GM23338 (cell line): ENCODE measurements at regions not wholly inside any gene's neighbourhood (a gene's known extent, or its start where the extent isn't known, plus 50 kb on each side); places are given as distances from the start of the nearest gene placed in this dataset.

Experiments used
- ATAC-seq: fragments of 200-7000 bp; cut with Tn5 transposase; 3 replicates; pipeline ENCODE4 v1.9.1; 2020
- DNase-seq: peaks from one replicate; pipeline ENCODE4 v3.0.0-alpha.2; 2015; ENCODE audit warnings: low spot score
- H2AFZ ChIP-seq: fragments of 200-600 bp; sonication (generic); 2 replicates; pipeline ENCODE4 v1.8.0; 2016; ENCODE audit warnings: antibody characterized with exemption, mild to moderate bottlenecking, moderate library complexity
- H3F3A ChIP-seq: fragments of 200-600 bp; sonication (generic); replicated peaks from 2 replicates; pipeline ENCODE4 v1.8.0; 2017; ENCODE audit warnings: antibody characterized with exemption, mixed run types, low read depth
- H3K27ac ChIP-seq: fragments of 200-600 bp; sonication (generic); 2 replicates; pipeline ENCODE4 v1.6.1; 2016; ENCODE audit warnings: low read depth
- H3K27me3 ChIP-seq: fragments of 200-600 bp; sonication (generic); 2 replicates; pipeline ENCODE4 v1.8.0; 2016; ENCODE audit warnings: mild to moderate bottlenecking, mixed run types, moderate library complexity; ENCODE audit not compliant: insufficient read depth
- H3K36me3 ChIP-seq: fragments of 200-600 bp; sonication (generic); 2 replicates; pipeline ENCODE4 v1.8.0; 2016; ENCODE audit warnings: mild to moderate bottlenecking; ENCODE audit not compliant: insufficient read depth
- H3K4me1 ChIP-seq: fragments of 200-600 bp; sonication (generic); 2 replicates; pipeline ENCODE4 v1.8.0; 2016; ENCODE audit warnings: mild to moderate bottlenecking, moderate library complexity; ENCODE audit not compliant: insufficient read depth
- H3K4me2 ChIP-seq: fragments of 200-600 bp; sonication (generic); 2 replicates; pipeline ENCODE4 v1.7.1; 2017; ENCODE audit warnings: mixed run types
- H3K4me3 ChIP-seq: fragments of 200-600 bp; sonication (generic); 2 replicates; pipeline ENCODE4 v1.6.1; 2016; ENCODE audit warnings: mixed run types
- H3K79me2 ChIP-seq: fragments of 200-600 bp; sonication (generic); replicated peaks from 2 replicates; pipeline ENCODE4 v1.8.0; 2017; ENCODE audit warnings: mild to moderate bottlenecking; ENCODE audit not compliant: insufficient read depth
- H3K9me2 ChIP-seq: fragments of 200-600 bp; sonication (generic); 2 replicates; pipeline ENCODE4 v1.8.0; 2017; ENCODE audit not compliant: insufficient read depth
- H4K20me1 ChIP-seq: fragments of 200-600 bp; sonication (generic); replicated peaks from 2 replicates; pipeline ENCODE4 v1.8.0; 2017; ENCODE audit warnings: mild to moderate bottlenecking; ENCODE audit not compliant: insufficient read depth
- H3K27ac Mint-ChIP-seq: 2 replicates; pipeline ENCODE4 v1.8.0; 2020; ENCODE audit warnings: inconsistent platforms, mild to moderate bottlenecking, moderate library complexity, mixed read lengths
- H3K27me3 Mint-ChIP-seq: 3 replicates; pipeline ENCODE4 v1.8.0; 2022; ENCODE audit warnings: low read depth, mild to moderate bottlenecking, moderate library complexity, mixed read lengths, inconsistent platforms; ENCODE audit not compliant: insufficient read depth, poor library complexity
- H3K36me3 Mint-ChIP-seq: 3 replicates; pipeline ENCODE4 v1.8.0; 2021; ENCODE audit warnings: low read depth, mild to moderate bottlenecking, inconsistent platforms, moderate library complexity, mixed read lengths
- H3K4me1 Mint-ChIP-seq: 3 replicates; pipeline ENCODE4 v1.8.0; 2020; ENCODE audit warnings: mild to moderate bottlenecking, inconsistent platforms, mixed read lengths
- H3K4me3 Mint-ChIP-seq: 3 replicates; pipeline ENCODE4 v1.8.0; 2021; ENCODE audit warnings: moderate library complexity, mild to moderate bottlenecking, inconsistent platforms, mixed read lengths
- H3K9me3 Mint-ChIP-seq: 3 replicates; pipeline ENCODE4 v1.8.0; 2020; ENCODE audit warnings: moderate library complexity, mild to moderate bottlenecking, inconsistent platforms, mixed read lengths
- CREB1 ChIP-seq: fragments of 250-450 bp; sonication (Bioruptor Pico); IDR thresholded peaks from 2 replicates; pipeline ENCODE4 v1.5.0; 2020; ENCODE audit warnings: low read depth, mild to moderate bottlenecking, moderate library complexity
- CTCF ChIP-seq, 2 experiments: fragments of 200-600 bp in 1 of 2; sonication (generic) in 1 of 2; conservative IDR thresholded peaks; 2 replicates each; pipeline versions ENCODE4 v1.5.1 to v1.6.1; 2016 to 2017; ENCODE audit warnings: antibody characterized with exemption in 2 of 2, low read depth in 2 of 2, mild to moderate bottlenecking in 2 of 2, moderate library complexity in 1 of 2
- ETS1 ChIP-seq: IDR thresholded peaks from 2 replicates; pipeline ENCODE4 v1.6.1; 2016; ENCODE audit warnings: antibody characterized with exemption
- EZH2 ChIP-seq: fragments of 200-600 bp; sonication (generic); IDR thresholded peaks from one replicate; pipeline ENCODE4 v1.8.0; 2017; ENCODE audit warnings: antibody characterized with exemption, mild to moderate bottlenecking, low read depth; ENCODE audit not compliant: unreplicated experiment
- EZH2phosphoT487 ChIP-seq: fragments of 200-600 bp; sonication (generic); IDR thresholded peaks from one replicate; pipeline ENCODE4 v1.8.1; 2018; ENCODE audit warnings: antibody characterized with exemption; ENCODE audit not compliant: unreplicated experiment
- JUNB ChIP-seq: IDR thresholded peaks from one replicate; pipeline ENCODE4 v1.6.1; 2016; ENCODE audit warnings: antibody characterized with exemption; ENCODE audit not compliant: unreplicated experiment
- NANOG ChIP-seq: IDR thresholded peaks from 2 replicates; pipeline ENCODE4 v1.6.1; 2016; ENCODE audit warnings: antibody characterized with exemption, borderline replicate concordance
- POLR2AphosphoS5 ChIP-seq: IDR thresholded peaks from 2 replicates; pipeline ENCODE4 v1.6.1; 2016; ENCODE audit warnings: antibody characterized with exemption, low read depth
- REST ChIP-seq: IDR thresholded peaks from one replicate; pipeline ENCODE4 v1.6.1; 2018; ENCODE audit warnings: antibody characterized with exemption; ENCODE audit not compliant: unreplicated experiment
- STAT1 ChIP-seq: IDR thresholded peaks from one replicate; pipeline ENCODE4 v1.6.1; 2016; ENCODE audit warnings: antibody characterized with exemption; ENCODE audit not compliant: unreplicated experiment
- ZNF114 ChIP-seq: fragments of 250-450 bp; sonication (Bioruptor Pico); IDR thresholded peaks from 2 replicates; pipeline ENCODE4 v1.5.0; 2020; ENCODE audit warnings: mild to moderate bottlenecking, moderate library complexity
- ZNF331 ChIP-seq: fragments of 250-450 bp; sonication (Bioruptor Pico); IDR thresholded peaks from 2 replicates; pipeline ENCODE4 v1.5.0; 2020; ENCODE audit warnings: low read depth, mild to moderate bottlenecking, moderate library complexity
- ZNF462 ChIP-seq: fragments of 250-450 bp; sonication (Bioruptor Pico); IDR thresholded peaks from 2 replicates; pipeline ENCODE4 v1.5.0; 2020; ENCODE audit warnings: mild to moderate bottlenecking, moderate library complexity

GRCh38 chr15:54719325-54719724, 477.4 kb downstream of the RSL24D1 start:
- Histone ChIP-seq H3K4me1 (no peaks in the 10 kb centered on the region), H4K20me1 (no peaks in the 10 kb centered on the region), H3K27ac (no peak overlapping the region), H3K4me3 (no peak overlapping the region), H3K79me2 (no peaks in the 10 kb centered on the region), H3F3A (no peaks in the 10 kb centered on the region), H3K27me3 (no peaks in the 10 kb centered on the region), H2AFZ (no peak overlapping the region), H3K36me3 (peaks cover 13% of the 10 kb centered on the region; the same call in 1 of the 2 replicates), H3K9me2 (no peaks in the 10 kb centered on the region), H3K4me2 (no peak overlapping the region)
- Mint-ChIP-seq H3K27ac (no peak overlapping the region), H3K4me3 (no peak overlapping the region), H3K4me1 (no peaks in the 10 kb centered on the region), H3K27me3 (peaks cover 4% of the 10 kb centered on the region), H3K9me3 (peaks cover 57% of the 10 kb centered on the region), H3K36me3 (peaks cover 9% of the 10 kb centered on the region; the same call in 1 of the 3 replicates)
- TF ChIP-seq ZNF462 (no peak), NANOG (no peak), EZH2phosphoT487 (no peak), POLR2AphosphoS5 (no peak), ETS1 (no peak), EZH2 (no peak), CTCF (conservative IDR thresholded peaks at IDR 0.05; ENCODE audit: low read depth in 2 of 2) (no peak), ZNF331 (CRISPR knock-in tag) (no peak), REST (no peak), STAT1 (no peak), JUNB (no peak), CREB1 (CRISPR knock-in tag) (no peak), ZNF114 (CRISPR knock-in tag) (no peak)
- ATAC-seq (no peak), DNase-seq (no peak)
